Gastrocnemius medialis (tissue), 4 donors: ENCODE measurements at regions not wholly inside any gene's neighbourhood (a gene's known extent, or its start where the extent isn't known, plus 50 kb on each side); places are given as distances from the start of the nearest gene placed in this dataset.
"Not testable (repeated sequence)": the region's sequence is repeated elsewhere in the genome, so short reads cannot be mapped to it uniquely, and the experiment has no call there.

Experiments
- ATAC-seq, 2 donors: fragments of 150-250 bp; one replicate each; pipeline ENCODE4 v1.9.1; 2016
- DNase-seq, 2 donors: peaks; one replicate each; pipeline ENCODE4 v3.0.0-alpha.2; 2019
- H3K27ac ChIP-seq, 4 donors: fragments of 200-600 bp; sonication (generic); 1 replicate in 1 of 4; 2 replicates in 3 of 4; pipeline ENCODE4 v1.5.1; 2016 to 2018; ENCODE audit warnings: mild to moderate bottlenecking in 2 of 4, moderate library complexity in 1 of 4
- H3K27me3 ChIP-seq, 3 donors: fragments of 200-600 bp; sonication (generic) in 2 of 3; 1 replicate in 1 of 3; 2 replicates in 2 of 3; pipeline versions ENCODE4 v1.5.1 to v1.6.0; 2016 to 2019; ENCODE audit warnings: mild to moderate bottlenecking in 1 of 3, moderate library complexity in 1 of 3
- H3K36me3 ChIP-seq, 2 donors: fragments of 200-600 bp; sonication (generic) in 1 of 2; one replicate each; pipeline ENCODE4 v1.5.1; 2017 to 2018
- H3K4me1 ChIP-seq, 2 donors: fragments of 200-600 bp; sonication (generic) in 1 of 2; one replicate each; pipeline ENCODE4 v1.5.1; 2016 to 2017; ENCODE audit warnings: mild to moderate bottlenecking in 2 of 2
- H3K4me3 ChIP-seq, 4 donors: fragments of 200-600 bp; sonication (generic) in 3 of 4; 1 replicate in 1 of 4; 2 replicates in 3 of 4; pipeline ENCODE4 v1.5.1; 2016 to 2019; ENCODE audit warnings: mild to moderate bottlenecking in 2 of 4
- H3K9me3 ChIP-seq, 3 donors: fragments of 200-600 bp; sonication (generic) in 2 of 3; 1 replicate in 1 of 3; 2 replicates in 2 of 3; pipeline ENCODE4 v1.5.1; 2016 to 2019
- CTCF ChIP-seq, 5 experiments: fragments of 450-650 bp in 3 of 5; fragments of 200-600 bp in 2 of 5; sonication (generic) in 2 of 5; IDR thresholded peaks in 4 of 5; conservative IDR thresholded peaks in 1 of 5; 1 replicate in 4 of 5; 2 replicates in 1 of 5; pipeline ENCODE4 v1.5.1; 2016 to 2019; ENCODE audit warnings: antibody characterized with exemption in 5 of 5, mild to moderate bottlenecking in 3 of 5, moderate library complexity in 3 of 5
- POLR2A ChIP-seq, 2 donors: fragments of 450-650 bp; IDR thresholded peaks; one replicate each; pipeline ENCODE4 v1.6.1; 2017; ENCODE audit warnings: antibody characterized with exemption in 2 of 2, mild to moderate bottlenecking in 2 of 2, moderate library complexity in 2 of 2
- in situ Hi-C, 4 donors: fragments of 200-750 bp; cut with MboI; loops; one replicate each; pipeline versions ENCODE4 v1.15.0 to v1.8.0; 2017; ENCODE audit warnings: low sequenced_read_pairs in 4 of 4
- intact Hi-C: fragments of 100-400 bp; cut with DNase I; formaldehyde crosslinking; loops from one replicate; pipeline ENCODE4 v1.15.1; 2023; ENCODE audit warnings: low total_unique reads

GRCh38 chr10:106370751-106371150 is 793.8 kb downstream of the SORCS1 start:
- no peak overlapping the region for H3K27ac ChIP-seq
- no peaks in the 10 kb centered on the region for H3K36me3 ChIP-seq
- no peaks in the 10 kb centered on the region for H3K4me1 ChIP-seq
- intact Hi-C loops (no loop called here), in situ Hi-C loops (no loop called here)
- no peak for ATAC-seq
- DNase-seq, result no peak
- no peaks in the 10 kb centered on the region for H3K27me3 ChIP-seq
- no peak for TF ChIP-seq POLR2A (IDR thresholded peaks at IDR 0.05)
- no peak for TF ChIP-seq CTCF (IDR thresholded peaks at IDR 0.05 in 4 of 5, conservative IDR thresholded peaks at IDR 0.05 in 1 of 5)
- H3K4me3 ChIP-seq, result no peak overlapping the region
- H3K9me3 ChIP-seq, result no peaks in the 10 kb centered on the region

GRCh38 chr10:106360870-106361269 is 803.6 kb downstream of the SORCS1 start:
- no peak for ATAC-seq
- in situ Hi-C loops, result no loop called here
- intact Hi-C loops, result no loop called here

GRCh38 chr10:106355450-106355849 is 809.1 kb downstream of the SORCS1 start:
- in situ Hi-C loops, result no loop called here
- no peak for TF ChIP-seq POLR2A (IDR thresholded peaks at IDR 0.05)
- TF ChIP-seq CTCF (IDR thresholded peaks at IDR 0.05 in 4 of 5, conservative IDR thresholded peaks at IDR 0.05 in 1 of 5), result no peak
- ATAC-seq, result no peak

More at GRCh38 chr10:106360870-106361269, 803.6 kb downstream of the SORCS1 start:
- Histone ChIP-seq H3K9me3 (no peaks in the 10 kb centered on the region), H3K4me1 (no peaks in the 10 kb centered on the region), H3K27ac (no peak overlapping the region), H3K27me3 (no peaks in the 10 kb centered on the region), H3K36me3 (no peaks in the 10 kb centered on the region), H3K4me3 (no peak overlapping the region)
- no peak for TF ChIP-seq POLR2A (IDR thresholded peaks at IDR 0.05)
- TF ChIP-seq CTCF (IDR thresholded peaks at IDR 0.05 in 4 of 5, conservative IDR thresholded peaks at IDR 0.05 in 1 of 5), result no peak
- DNase-seq, result no peak

GRCh38 chr10:106348933-106349332 is 815.6 kb downstream of the SORCS1 start:
- no peak overlapping the region for H3K4me3 ChIP-seq
- ATAC-seq (no peak), DNase-seq (no peak)
- intact Hi-C loops, result no loop called here
- no peak overlapping the region for H3K27ac ChIP-seq
- TF ChIP-seq CTCF (IDR thresholded peaks at IDR 0.05 in 4 of 5, conservative IDR thresholded peaks at IDR 0.05 in 1 of 5) (no peak), POLR2A (IDR thresholded peaks at IDR 0.05) (no peak)
- no peaks in the 10 kb centered on the region for H3K27me3 ChIP-seq
- no peaks in the 10 kb centered on the region for H3K4me1 ChIP-seq
- no peaks in the 10 kb centered on the region for H3K9me3 ChIP-seq
- no peaks in the 10 kb centered on the region for H3K36me3 ChIP-seq
- in situ Hi-C loops, result no loop called here

More at GRCh38 chr10:106355450-106355849, 809.1 kb downstream of the SORCS1 start:
- Histone ChIP-seq H3K4me1 (no peaks in the 10 kb centered on the region), H3K27me3 (no peaks in the 10 kb centered on the region), H3K4me3 (no peak overlapping the region), H3K36me3 (no peaks in the 10 kb centered on the region), H3K9me3 (no peaks in the 10 kb centered on the region), H3K27ac (no peak overlapping the region)
- no peak for DNase-seq
- intact Hi-C loops, result no loop called here

- no peak for TF ChIP-seq POLR2A (IDR thresholded peaks at IDR 0.05)
- no peak for TF ChIP-seq CTCF (IDR thresholded peaks at IDR 0.05 in 4 of 5, conservative IDR thresholded peaks at IDR 0.05 in 1 of 5)
- DNase-seq (no peak), ATAC-seq (no peak)
- Histone ChIP-seq H3K27ac (no peak overlapping the region), H3K36me3 (no peaks in the 10 kb centered on the region), H3K4me1 (no peaks in the 10 kb centered on the region), H3K4me3 (no peak overlapping the region), H3K9me3 (no peaks in the 10 kb centered on the region), H3K27me3 (no peaks in the 10 kb centered on the region)
- in situ Hi-C loops (no loop called here), intact Hi-C loops (no loop called here)
Measured at GRCh38 chr10:106347547-106347946, 817.0 kb downstream of the SORCS1 start.

GRCh38 chr10:106343539-106343938 is 821.0 kb downstream of the SORCS1 start:
- in situ Hi-C loops, ATAC-seq: not testable (repeated sequence)

More at GRCh38 chr10:106343539-106343938, 821.0 kb downstream of the SORCS1 start:
- H3K27ac ChIP-seq, H3K27me3 ChIP-seq, H3K4me3 ChIP-seq, H3K36me3 ChIP-seq, H3K4me1 ChIP-seq, intact Hi-C loops, H3K9me3 ChIP-seq, DNase-seq: not testable (repeated sequence)
